ENCODE measurements at regions not wholly inside any gene's neighbourhood (a gene's known extent, or its start where the extent isn't known, plus 50 kb on each side); places are given as distances from the start of the nearest gene placed in this dataset.

DNA sequence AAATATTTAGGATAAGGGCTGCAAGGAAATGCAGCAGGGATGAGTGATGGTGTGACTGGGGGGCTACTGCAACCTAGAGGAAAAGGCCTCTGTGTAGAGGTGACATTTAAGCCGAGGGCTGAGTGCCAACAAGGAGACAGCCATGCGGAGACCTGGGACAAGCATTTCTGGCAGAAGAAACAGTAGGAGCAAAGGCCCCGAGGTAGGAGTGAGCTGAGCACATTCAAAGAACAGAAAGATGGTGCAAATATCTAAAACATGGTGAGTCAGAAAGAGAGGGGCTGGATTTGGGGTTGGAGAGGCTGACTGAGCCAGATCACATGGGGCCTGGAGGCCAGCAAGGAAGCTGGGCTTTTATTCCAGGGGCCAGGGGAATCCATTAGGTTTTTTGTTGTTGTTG is 55.1 kb upstream of the INCENP start:
- Histone ChIP-seq H2BK5ac (ENCODE audit: low read length) (no peak overlapping the region), H2AK5ac (ENCODE audit: low read depth, low read length) (no peak overlapping the region), H3K4me1 (ENCODE audit: control insufficient read depth in 2 of 2, insufficient read depth in 1 of 2, low read depth in 1 of 2, low read length in 2 of 2) (peaks cover 0 to 2% of the 10 kb centered on the region in 2 donors), H4K8ac (ENCODE audit: low read depth, low read length) (no peak overlapping the region), H3K27me3 (ENCODE audit: control insufficient read depth in 3 of 3, insufficient read depth in 3 of 3, low read depth in 1 of 3, low read length in 3 of 3) (peaks cover 0 to 8% (median 0%) of the 10 kb centered on the region in 3 experiments), H2BK12ac (ENCODE audit: low read length) (no peak overlapping the region), H3K23ac (ENCODE audit: low read depth, low read length, poor library complexity) (no peak overlapping the region), H3K4me3 (ENCODE audit: low read length in 2 of 2) (no peak overlapping the region), H2BK120ac (ENCODE audit: low read depth, low read length) (no peak overlapping the region), H3K4ac (ENCODE audit: low read length) (no peak overlapping the region), H3K27ac (replicated peaks; ENCODE audit: low read length) (no peak overlapping the region), H3K4me2 (ENCODE audit: insufficient read depth, low read length, poor library complexity, severe bottlenecking) (no peak overlapping the region), H2AFZ (ENCODE audit: low read length) (no peak overlapping the region), H3K18ac (ENCODE audit: low read length) (no peak overlapping the region), H3K14ac (ENCODE audit: low read length) (no peak overlapping the region), H3K9me3 (replicated peaks in 1 of 2; ENCODE audit: control insufficient read depth in 2 of 2, insufficient read depth in 1 of 2, low read depth in 1 of 2, low read length in 2 of 2) (no peaks in the 10 kb centered on the region), H4K91ac (ENCODE audit: low read depth, low read length, poor library complexity) (no peak overlapping the region), H3K36me3 (replicated peaks in 1 of 2; ENCODE audit: control insufficient read depth in 2 of 2, insufficient read depth in 2 of 2, low read length in 2 of 2) (no peaks in the 10 kb centered on the region), H2BK15ac (ENCODE audit: low read length) (no peak overlapping the region), H3K9ac (ENCODE audit: low read depth, low read length, poor library complexity) (no peak overlapping the region), H3K79me1 (ENCODE audit: low read depth, low read length) (no peaks in the 10 kb centered on the region)
- DNase-seq (ENCODE audit: low spot score): no peak
- no CpG with 5 or more reads among the region's 3 CpGs for WGBS, 2 donors (ENCODE audit: extremely low coverage in 2 of 2, insufficient read length in 2 of 2, insufficient replicate concordance in 1 of 2)

DNA sequence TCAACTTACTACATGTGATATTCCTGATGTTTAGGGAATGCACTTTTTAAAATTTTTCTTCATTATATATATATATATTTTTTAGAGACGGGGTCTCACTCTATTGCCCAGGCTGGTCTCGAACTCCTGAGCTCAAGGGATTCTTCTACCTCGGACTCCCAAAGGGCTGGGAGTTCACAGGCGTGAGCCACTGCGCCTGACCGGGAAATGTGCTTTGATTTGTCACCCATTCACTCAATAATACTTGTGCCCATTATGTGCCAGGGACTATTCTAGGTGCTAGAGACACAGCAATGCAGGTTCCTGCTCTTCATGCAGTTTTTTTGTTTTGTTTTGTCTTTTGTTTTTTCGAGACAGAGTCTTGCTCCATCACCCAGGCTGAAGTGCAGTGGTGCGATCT is 56.1 kb upstream of the INCENP start:
- no peak overlapping the region for H3K4ac ChIP-seq (ENCODE audit: low read length)
- H2BK120ac ChIP-seq (ENCODE audit: low read depth, low read length): no peak overlapping the region
- no peak overlapping the region for H4K8ac ChIP-seq (ENCODE audit: low read depth, low read length)
- no peak for DNase-seq (ENCODE audit: low spot score)
- H3K4me1 ChIP-seq (ENCODE audit: control insufficient read depth in 2 of 2, insufficient read depth in 1 of 2, low read depth in 1 of 2, low read length in 2 of 2): peaks cover 0 to 2% of the 10 kb centered on the region in 2 donors
- H4K91ac ChIP-seq (ENCODE audit: low read depth, low read length, poor library complexity): no peak overlapping the region
- H3K79me1 ChIP-seq (ENCODE audit: low read depth, low read length): no peaks in the 10 kb centered on the region
- no peak overlapping the region for H2AFZ ChIP-seq (ENCODE audit: low read length)
- H2BK5ac ChIP-seq (ENCODE audit: low read length): no peak overlapping the region
- no peak overlapping the region for H3K14ac ChIP-seq (ENCODE audit: low read length)
- no peaks in the 10 kb centered on the region for H3K36me3 ChIP-seq (replicated peaks in 1 of 2; ENCODE audit: control insufficient read depth in 2 of 2, insufficient read depth in 2 of 2, low read length in 2 of 2)
- H3K4me2 ChIP-seq (ENCODE audit: insufficient read depth, low read length, poor library complexity, severe bottlenecking): no peak overlapping the region
- H2BK12ac ChIP-seq (ENCODE audit: low read length): no peak overlapping the region
- no peak overlapping the region for H3K18ac ChIP-seq (ENCODE audit: low read length)
- peaks cover 0 to 6% (median 0%) of the 10 kb centered on the region in 3 experiments for H3K27me3 ChIP-seq (ENCODE audit: control insufficient read depth in 3 of 3, insufficient read depth in 3 of 3, low read depth in 1 of 3, low read length in 3 of 3)
- no peak overlapping the region for H2BK15ac ChIP-seq (ENCODE audit: low read length)
- no peak overlapping the region for H3K23ac ChIP-seq (ENCODE audit: low read depth, low read length, poor library complexity)
- H3K9me3 ChIP-seq (replicated peaks in 1 of 2; ENCODE audit: control insufficient read depth in 2 of 2, insufficient read depth in 1 of 2, low read depth in 1 of 2, low read length in 2 of 2): no peaks in the 10 kb centered on the region
- no peak overlapping the region for H3K27ac ChIP-seq (replicated peaks; ENCODE audit: low read length)
- no peak overlapping the region for H3K4me3 ChIP-seq (ENCODE audit: low read length in 2 of 2)
- H2AK5ac ChIP-seq (ENCODE audit: low read depth, low read length): no peak overlapping the region
- H3K9ac ChIP-seq (ENCODE audit: low read depth, low read length, poor library complexity): no peak overlapping the region
- no CpG with 5 or more reads among the region's 8 CpGs for WGBS, 2 donors (ENCODE audit: extremely low coverage in 2 of 2, insufficient read length in 2 of 2, insufficient replicate concordance in 1 of 2)

DNA sequence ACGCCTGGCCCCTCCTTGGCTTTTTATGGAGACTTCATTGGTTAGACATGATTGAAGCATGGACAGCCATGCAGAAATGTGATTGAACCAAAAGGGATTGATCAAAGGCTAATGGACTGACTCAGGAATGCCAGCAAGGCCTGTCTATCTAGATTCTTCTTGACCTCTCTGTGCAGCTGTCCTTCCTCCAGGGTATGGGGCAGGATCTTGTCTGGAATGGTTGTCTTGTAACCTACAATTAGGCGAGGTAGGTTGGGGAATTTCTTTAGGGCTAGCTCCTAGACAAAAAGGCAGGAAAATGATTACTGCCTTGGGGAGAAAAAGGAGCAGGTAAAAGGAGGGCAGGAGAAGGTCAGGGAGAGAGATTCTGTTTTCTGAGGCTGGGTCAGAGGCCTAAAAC is 59.6 kb upstream of the INCENP start:
- Histone ChIP-seq H2BK12ac (ENCODE audit: low read length) (no peak overlapping the region), H3K36me3 (replicated peaks in 1 of 2; ENCODE audit: control insufficient read depth in 2 of 2, insufficient read depth in 2 of 2, low read length in 2 of 2) (no peaks in the 10 kb centered on the region), H3K4me2 (ENCODE audit: insufficient read depth, low read length, poor library complexity, severe bottlenecking) (no peak overlapping the region), H2BK120ac (ENCODE audit: low read depth, low read length) (no peak overlapping the region), H3K4me3 (ENCODE audit: low read length in 2 of 2) (no peak overlapping the region), H3K27me3 (ENCODE audit: control insufficient read depth in 3 of 3, insufficient read depth in 3 of 3, low read depth in 1 of 3, low read length in 3 of 3) (peaks cover 0 to 4% (median 0%) of the 10 kb centered on the region in 3 experiments), H3K79me1 (ENCODE audit: low read depth, low read length) (no peaks in the 10 kb centered on the region), H2BK5ac (ENCODE audit: low read length) (no peak overlapping the region), H2AFZ (ENCODE audit: low read length) (no peak overlapping the region), H3K14ac (ENCODE audit: low read length) (no peak overlapping the region), H3K18ac (ENCODE audit: low read length) (no peak overlapping the region), H3K9me3 (replicated peaks in 1 of 2; ENCODE audit: control insufficient read depth in 2 of 2, insufficient read depth in 1 of 2, low read depth in 1 of 2, low read length in 2 of 2) (no peaks in the 10 kb centered on the region), H4K8ac (ENCODE audit: low read depth, low read length) (no peak overlapping the region), H3K9ac (ENCODE audit: low read depth, low read length, poor library complexity) (no peak overlapping the region), H3K27ac (replicated peaks; ENCODE audit: low read length) (no peak overlapping the region), H3K4me1 (ENCODE audit: control insufficient read depth in 2 of 2, insufficient read depth in 1 of 2, low read depth in 1 of 2, low read length in 2 of 2) (no peaks in the 10 kb centered on the region), H2BK15ac (ENCODE audit: low read length) (no peak overlapping the region), H3K23ac (ENCODE audit: low read depth, low read length, poor library complexity) (no peak overlapping the region), H4K91ac (ENCODE audit: low read depth, low read length, poor library complexity) (no peak overlapping the region), H2AK5ac (ENCODE audit: low read depth, low read length) (no peak overlapping the region), H3K4ac (ENCODE audit: low read length) (no peak overlapping the region)
- no CpG with 5 or more reads among the region's 2 CpGs for WGBS, 2 donors (ENCODE audit: extremely low coverage in 2 of 2, insufficient read length in 2 of 2, insufficient replicate concordance in 1 of 2)
- DNase-seq (ENCODE audit: low spot score): no peak

DNA sequence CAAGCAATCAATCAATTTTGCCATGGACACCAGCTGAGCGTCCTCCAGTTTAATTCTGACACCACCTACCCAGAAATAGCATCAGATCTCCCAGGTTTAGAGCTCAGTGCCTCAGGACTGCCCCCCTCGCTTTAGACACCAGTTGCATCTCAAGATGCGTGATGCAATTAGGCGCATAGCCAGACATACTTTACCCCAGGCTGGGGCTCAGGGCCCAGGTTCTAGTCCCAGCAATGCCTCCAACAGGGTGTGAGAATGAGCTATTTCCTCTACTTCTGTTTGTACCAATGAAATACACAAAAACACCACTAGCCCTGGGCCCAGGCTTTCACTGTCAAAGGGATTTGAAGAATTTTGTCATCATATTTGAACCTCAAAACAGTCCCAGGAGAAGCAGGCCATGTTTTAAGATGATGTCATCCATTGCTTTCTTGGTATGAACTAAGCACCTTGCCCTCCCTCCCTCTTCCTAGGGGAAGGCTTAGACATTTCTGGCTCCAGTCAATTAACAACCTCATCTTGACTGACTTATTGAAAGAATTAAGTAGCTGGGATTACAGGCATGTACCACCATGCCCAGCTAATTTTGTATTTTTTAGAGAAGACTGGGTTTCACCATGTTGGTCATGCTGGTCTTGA is 61.5 kb upstream of the INCENP start:
- Histone ChIP-seq H3K27me3 (ENCODE audit: control insufficient read depth in 3 of 3, insufficient read depth in 3 of 3, low read depth in 1 of 3, low read length in 3 of 3) (peaks cover 0 to 4% (median 0%) of the 10 kb centered on the region in 3 experiments), H2BK120ac (ENCODE audit: low read depth, low read length) (no peak overlapping the region), H3K79me1 (ENCODE audit: low read depth, low read length) (no peaks in the 10 kb centered on the region), H3K4me1 (ENCODE audit: control insufficient read depth in 2 of 2, insufficient read depth in 1 of 2, low read depth in 1 of 2, low read length in 2 of 2) (no peaks in the 10 kb centered on the region), H3K4me3 (ENCODE audit: low read length in 2 of 2) (no peak overlapping the region), H3K23ac (ENCODE audit: low read depth, low read length, poor library complexity) (no peak overlapping the region), H3K4me2 (ENCODE audit: insufficient read depth, low read length, poor library complexity, severe bottlenecking) (no peak overlapping the region), H2AFZ (ENCODE audit: low read length) (no peak overlapping the region), H4K8ac (ENCODE audit: low read depth, low read length) (no peak overlapping the region), H3K18ac (ENCODE audit: low read length) (no peak overlapping the region), H3K27ac (replicated peaks; ENCODE audit: low read length) (no peak overlapping the region), H3K9me3 (replicated peaks in 1 of 2; ENCODE audit: control insufficient read depth in 2 of 2, insufficient read depth in 1 of 2, low read depth in 1 of 2, low read length in 2 of 2) (peaks cover 0 to 1% of the 10 kb centered on the region in 2 donors), H3K14ac (ENCODE audit: low read length) (no peak overlapping the region), H2BK15ac (ENCODE audit: low read length) (no peak overlapping the region), H4K91ac (ENCODE audit: low read depth, low read length, poor library complexity) (no peak overlapping the region), H3K4ac (ENCODE audit: low read length) (no peak overlapping the region), H3K9ac (ENCODE audit: low read depth, low read length, poor library complexity) (no peak overlapping the region), H3K36me3 (replicated peaks in 1 of 2; ENCODE audit: control insufficient read depth in 2 of 2, insufficient read depth in 2 of 2, low read length in 2 of 2) (no peaks in the 10 kb centered on the region), H2AK5ac (ENCODE audit: low read depth, low read length) (no peak overlapping the region), H2BK12ac (ENCODE audit: low read length) (no peak overlapping the region), H2BK5ac (ENCODE audit: low read length) (no peak overlapping the region)
- no peak for DNase-seq (ENCODE audit: low spot score)
- no CpG with 5 or more reads among the region's 4 CpGs for WGBS, 2 donors (ENCODE audit: extremely low coverage in 2 of 2, insufficient read length in 2 of 2, insufficient replicate concordance in 1 of 2)
